Right lung (tissue), 2 donors: ENCODE measurements at regions not wholly inside any gene's neighbourhood (a gene's known extent, or its start where the extent isn't known, plus 50 kb on each side); places are given as distances from the start of the nearest gene placed in this dataset.
A peak's percentile ranks its signal among the peaks of the same experiment; 100 is the strongest.
"Not testable (repeated sequence)": the region's sequence is repeated elsewhere in the genome, so short reads cannot be mapped to it uniquely, and the experiment has no call there.

Source experiments
- DNase-seq, 2 donors: peaks; one replicate each; pipeline ENCODE4 v3.0.0-alpha.2; 2013

- peak; percentile 5 to 9 for DNase-seq
Measured at GRCh38 chr1:46878173-46878782, 63.0 kb downstream of the CYP4A11 start.

- DNase-seq: not testable (repeated sequence)
Measured at GRCh38 chr1:46876093-46876492, 65.2 kb downstream of the CYP4A11 start.
